HG03066 (cell line): ENCODE measurements at regions not wholly inside any gene's neighbourhood (a gene's known extent, or its start where the extent isn't known, plus 50 kb on each side); places are given as distances from the start of the nearest gene placed in this dataset.

Experiments
- ATAC-seq: cut with Tn5 transposase; IDR thresholded peaks from one replicate; pipeline ENCODE4 v1.9.1; 2021; ENCODE audit warnings: low read depth; ENCODE audit not compliant: unreplicated experiment

DNA sequence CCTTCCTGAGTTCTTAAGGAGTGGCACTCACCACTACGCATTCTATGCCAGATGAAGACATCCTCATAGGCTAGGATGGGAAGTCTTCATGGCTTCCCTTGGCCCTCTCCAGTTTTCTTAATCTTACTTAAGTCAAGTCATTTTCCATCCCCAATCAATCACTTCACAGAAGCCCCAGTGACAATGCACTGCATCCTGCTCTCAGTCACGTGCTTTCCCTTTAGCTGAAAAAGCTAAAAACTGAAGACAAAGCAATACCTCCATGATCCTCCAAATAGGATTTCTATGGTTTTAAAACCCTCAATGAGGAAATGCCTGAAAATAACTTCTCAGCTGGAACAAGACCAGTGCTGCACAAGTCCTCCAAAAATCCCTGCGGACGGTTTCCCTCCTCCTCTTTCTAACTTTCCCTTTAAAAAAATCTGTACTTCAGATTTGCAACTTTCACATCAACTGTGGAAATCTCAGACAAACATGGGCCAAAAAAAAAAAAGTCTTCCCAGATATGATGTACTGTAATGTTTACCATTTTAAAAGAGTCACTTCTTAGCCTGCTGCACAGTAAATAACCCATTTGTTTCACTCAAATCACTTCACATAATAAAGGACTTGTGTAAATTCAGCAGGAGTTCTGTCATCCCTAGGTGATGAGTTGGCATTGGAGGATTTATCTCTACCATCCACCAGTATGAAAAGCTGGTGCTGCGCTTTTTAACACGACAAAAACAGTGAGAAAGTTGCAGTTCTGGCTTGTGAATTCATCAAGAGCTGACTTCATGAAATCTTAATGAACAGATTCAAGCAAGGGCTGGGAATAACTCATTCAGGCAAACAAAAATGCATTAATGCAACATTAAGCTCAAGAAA is 590.0 kb upstream of the NOX3 start:
- ATAC-seq = no peak

DNA sequence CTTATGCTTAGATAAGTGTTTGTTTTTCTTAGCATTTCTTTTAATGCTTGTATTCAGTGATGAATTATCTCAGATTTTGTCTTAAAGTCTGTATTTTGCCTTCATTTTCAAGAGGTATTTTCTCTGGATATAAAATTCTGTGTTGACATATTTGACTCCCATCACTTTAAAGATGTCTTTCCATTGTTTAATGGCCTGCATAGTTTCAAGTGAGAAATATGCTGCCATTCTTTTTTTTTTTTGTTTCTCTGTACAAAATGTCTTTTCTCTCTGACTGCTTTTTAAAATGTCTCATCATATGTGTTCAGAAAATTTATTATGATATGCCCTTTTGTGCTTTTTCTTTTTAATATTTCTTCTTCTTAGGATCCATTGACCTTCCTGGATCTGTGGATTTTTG is 578.0 kb upstream of the NOX3 start:
- no peak for ATAC-seq

DNA sequence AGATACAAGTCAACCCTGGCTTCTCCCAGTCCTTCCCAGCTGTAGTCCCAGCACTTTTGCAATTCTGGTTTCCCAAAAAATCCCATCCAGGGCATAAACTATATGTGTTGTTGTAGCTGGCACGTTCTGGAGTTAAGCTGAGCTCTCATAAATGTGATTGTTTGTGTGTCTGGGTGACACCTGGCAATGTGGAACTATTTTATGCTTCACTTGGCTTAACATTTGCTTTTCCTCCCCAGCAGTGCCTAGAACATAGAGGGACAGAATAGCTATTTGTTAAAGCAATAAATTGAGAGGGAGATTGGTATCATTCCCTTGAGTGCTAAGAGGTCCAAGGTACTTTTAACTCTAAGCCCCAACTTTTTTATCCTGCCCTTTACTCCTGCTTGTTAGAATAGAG is 575.9 kb upstream of the NOX3 start:
- ATAC-seq = no peak

DNA sequence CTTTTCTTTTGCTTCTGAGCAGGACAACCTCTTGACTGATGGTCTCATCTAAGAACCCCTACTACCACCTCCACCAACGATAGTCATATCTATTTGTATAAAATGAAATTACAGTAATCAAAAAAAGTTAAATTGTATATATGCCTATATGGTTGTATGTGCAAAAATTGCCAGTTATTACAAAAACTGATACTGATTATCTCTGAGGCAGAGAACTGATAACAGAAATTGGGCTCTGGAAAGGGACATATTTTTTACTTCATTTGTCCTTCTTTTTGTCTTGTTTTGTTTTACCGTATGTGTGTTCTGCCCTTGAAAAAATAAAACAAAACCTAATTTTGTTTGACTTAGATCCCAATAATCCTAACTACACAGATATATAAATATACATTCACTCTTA is 574.4 kb upstream of the NOX3 start:
- no peak for ATAC-seq

DNA sequence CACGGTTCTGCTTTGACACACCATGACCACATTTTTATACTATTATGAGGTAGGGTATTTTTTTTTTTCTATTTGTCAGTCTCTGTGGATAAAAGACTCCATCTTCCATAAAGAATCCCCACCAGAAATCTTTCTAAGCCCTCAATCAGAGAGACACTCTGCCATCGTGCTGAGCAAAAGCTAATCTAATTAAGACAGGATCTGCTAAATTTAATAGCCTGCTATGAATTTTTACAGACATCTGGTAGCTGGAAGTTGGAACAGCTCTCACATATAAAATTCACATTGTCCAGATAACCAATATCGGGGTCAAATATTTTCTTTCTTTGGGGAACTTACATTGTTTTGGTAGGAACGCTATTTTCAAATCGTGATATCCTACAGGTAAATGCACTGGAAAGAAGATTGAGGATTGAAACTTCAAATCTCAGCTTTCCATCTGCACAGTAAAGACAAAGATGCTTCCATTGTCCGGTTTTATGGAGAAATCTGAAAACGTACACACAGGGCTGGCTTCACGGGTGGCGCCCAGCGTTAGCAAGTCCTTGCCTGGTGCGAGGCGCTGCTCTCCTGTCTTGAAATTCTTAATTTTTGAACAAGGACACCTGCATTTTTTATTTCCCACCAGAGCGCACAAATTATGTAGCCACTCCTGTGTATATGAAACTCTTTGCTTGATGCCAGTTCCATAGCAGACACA is 573.8 kb upstream of the NOX3 start:
- ATAC-seq = no peak

DNA sequence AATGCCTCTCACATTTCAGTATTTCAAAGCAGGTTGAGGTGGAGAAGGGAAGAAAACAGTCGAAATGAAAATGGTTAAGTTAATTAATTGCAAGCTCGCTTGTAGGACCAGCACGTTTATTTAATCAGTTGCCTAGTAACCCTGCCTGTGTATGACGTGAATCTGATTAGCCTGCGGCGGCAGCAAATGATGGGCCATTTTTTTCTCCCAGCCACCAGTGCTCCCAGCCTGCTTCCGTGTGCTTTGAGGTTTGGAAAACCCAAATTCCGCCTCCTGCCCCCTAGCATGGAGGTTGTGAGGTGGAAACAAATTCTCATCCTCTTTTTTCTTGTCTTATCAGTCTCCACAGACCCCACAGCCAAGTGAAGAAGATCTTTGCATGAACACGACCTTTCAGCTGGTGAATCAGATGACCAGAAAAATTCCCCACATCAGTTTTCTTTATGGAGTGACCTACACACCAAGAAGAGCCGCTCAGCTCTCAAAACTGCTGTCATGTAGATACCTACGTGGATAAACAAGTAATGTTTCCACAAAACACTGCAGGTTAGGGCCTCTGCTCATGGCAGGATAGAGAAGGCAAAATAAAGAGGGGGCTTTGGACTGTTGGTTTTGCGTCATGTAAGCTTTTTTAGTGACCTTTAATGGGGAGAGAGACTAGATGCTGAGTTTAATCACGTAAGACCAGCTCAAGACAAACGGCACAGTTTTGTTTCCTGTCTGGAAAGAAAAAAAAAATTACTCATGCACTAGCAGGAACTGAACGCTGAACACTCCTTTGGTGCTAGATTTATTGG is 572.9 kb upstream of the NOX3 start:
- ATAC-seq = no peak

DNA sequence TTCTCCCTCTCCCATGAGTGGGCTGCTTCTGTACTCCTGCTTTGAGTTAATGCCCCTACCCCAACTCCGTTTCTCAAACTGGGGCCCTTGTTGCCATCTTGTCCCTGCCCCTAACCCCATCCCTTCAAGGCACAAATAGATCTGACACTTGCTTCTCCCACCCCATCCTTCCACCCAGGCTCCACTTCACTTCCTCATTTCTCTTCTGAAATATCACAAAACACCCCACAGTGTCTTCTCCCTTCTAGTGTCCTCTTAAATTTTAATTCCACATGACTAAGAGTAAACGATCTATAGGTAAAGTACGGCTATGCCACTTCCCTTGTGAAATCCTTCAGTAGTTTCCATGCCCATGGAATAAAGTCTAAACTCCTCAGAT is 571.6 kb upstream of the NOX3 start:
- ATAC-seq = no peak

DNA sequence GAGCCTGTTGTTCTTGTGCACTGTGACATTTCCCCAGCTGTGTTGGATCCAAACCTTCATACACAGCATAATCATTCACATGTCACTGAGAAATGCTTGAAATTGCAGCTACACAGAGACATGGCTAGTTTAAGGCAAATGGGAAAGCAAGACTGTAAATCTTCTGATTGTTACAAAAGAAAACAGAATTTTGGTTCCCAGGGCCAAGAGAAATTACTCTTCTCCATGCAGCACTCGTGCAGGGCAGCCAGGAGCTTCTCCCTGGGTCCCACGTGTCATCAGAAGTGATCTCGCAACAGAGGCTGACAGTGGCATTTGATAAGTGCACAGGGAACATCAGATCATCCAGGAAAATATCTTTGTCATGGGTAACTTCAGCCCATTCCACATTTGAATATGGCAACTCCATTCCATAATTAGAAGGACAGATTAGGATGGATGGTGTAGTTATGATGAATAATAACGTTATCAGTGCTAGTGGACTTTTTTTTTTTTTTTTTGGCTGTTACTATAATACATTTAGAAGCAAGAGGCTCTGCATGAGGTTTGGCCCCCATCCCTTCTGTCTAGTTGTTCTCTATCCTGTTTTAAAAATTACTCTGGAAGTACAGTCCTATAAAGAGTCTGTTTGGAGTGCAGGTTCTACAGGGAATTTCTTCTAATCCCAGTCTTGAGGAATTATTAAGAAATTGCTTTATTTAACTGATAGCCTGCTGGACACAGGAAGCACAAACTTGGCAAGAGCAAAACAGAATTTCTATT is 571.0 kb upstream of the NOX3 start:
- no peak for ATAC-seq

DNA sequence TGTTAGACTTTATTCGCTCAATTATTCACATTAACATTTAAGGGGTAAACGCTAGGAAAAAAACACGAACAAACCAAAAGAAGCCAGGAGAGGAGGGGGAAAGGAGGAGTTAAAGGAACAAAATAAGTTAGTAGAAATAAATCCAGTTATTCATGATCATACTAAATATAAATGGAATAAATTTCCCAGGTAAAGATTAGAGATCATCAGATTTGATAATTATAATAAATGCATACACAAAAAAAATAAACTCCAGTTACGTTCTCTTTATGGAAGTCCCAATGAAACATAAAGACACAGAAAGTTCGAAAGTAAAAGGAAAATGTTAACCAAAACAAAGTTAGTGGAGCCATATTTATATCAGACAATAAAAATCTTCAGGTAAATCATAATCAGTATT is 568.7 kb upstream of the NOX3 start:
- no peak for ATAC-seq

DNA sequence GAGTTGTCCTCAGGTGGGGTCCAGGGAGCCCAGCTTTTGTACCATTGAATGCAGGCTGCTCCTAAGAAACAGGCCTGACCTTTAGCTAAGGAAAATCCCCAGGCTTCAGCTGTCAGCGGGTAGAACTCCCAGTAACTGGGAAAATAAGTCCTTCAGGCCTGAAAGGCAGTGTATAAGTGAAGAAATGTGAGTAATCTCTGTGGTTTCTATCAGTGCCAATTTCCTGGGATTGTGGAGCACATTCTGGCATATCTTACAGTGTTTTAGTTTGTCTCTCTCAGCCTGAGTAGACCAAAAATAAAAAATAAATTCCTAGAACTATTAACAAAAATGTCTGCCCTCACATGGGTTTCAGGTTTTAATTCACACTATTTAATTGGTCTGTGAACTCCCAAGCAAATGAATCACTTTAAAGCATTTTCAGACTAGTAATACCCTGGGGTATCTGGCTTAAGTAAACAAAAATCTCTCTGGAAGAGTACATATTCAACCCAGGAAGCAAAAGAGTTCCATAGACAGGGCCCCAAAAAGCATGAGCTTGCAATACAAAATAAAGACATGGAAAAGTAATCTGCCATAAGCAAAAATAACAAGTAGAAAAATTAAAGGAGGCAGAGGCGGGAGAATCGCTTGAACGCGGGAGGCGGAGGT is 566.2 kb upstream of the NOX3 start:
- no peak for ATAC-seq

DNA sequence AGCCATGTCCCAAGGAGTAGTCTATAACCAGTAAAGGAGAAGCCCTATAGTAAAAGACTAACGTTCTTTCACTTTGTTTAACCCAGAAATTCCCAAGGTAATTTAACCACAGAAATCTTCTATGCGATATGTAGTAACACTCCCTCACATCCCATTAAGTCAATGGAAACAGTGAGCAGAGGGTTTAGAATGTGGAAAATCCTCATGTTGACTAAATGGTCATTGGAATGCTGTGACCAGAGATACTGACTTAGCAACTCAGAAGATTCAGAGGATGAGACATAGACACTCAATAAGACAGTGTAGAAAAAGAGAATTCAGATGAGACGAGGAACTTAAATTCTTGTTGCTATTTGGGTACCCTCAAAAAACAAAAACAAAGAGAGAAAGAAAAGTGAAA is 562.2 kb upstream of the NOX3 start:
- ATAC-seq = no peak

DNA sequence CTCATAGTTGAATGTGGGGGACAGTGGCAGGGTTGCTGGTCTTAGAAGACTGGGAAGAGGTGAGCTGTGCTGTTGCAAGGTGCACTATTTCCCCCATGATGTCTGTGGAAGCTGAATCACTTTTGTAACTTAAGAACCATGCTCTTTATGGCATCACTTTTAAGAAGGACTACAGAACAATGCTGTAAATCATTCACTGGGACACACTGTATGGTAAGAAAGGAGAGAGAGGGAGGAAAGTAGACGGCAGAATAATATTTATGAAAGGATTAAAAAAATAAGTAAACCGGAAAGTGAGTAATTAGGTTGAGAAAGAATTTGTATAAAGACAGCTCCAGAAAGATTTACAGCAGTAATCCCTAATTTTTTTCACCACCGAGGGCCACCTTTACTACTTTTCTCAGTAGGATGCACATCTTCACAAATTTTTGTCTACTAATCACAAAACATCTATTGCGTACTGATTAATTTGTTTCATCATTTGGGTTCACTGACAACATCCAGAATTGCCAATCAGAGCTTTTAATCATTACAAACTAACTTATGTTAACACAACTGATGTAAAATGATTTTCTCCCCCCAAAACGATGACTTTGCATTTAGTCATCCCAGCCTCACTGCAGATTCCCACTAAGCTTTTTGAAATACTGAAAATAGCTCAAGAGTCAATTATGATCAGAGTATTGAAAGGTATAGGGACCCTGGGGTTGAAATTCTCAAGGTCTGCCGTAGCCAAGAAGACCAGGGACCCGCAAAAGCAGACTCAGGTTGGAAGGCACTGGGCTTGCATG is 560.7 kb upstream of the NOX3 start:
- ATAC-seq = no peak

DNA sequence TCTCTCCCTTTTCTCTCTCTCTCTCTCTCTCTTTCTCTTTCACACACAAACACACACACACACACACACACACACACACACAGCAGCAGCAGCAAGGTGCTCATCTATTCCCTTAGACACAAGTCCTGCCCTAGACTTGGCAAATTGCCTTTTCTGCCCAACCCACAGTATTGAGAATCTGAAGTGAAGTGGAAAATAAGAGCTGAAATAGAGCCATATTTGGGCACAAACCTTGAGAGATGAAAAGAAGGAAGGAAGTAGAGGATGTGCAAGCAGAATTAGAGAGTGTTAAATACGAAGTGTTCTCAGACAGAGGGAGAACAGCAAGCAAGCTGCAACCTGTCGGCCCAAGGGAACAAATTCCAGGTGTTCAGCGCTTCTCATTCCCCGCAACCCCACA is 557.5 kb upstream of the NOX3 start:
- ATAC-seq = no peak

DNA sequence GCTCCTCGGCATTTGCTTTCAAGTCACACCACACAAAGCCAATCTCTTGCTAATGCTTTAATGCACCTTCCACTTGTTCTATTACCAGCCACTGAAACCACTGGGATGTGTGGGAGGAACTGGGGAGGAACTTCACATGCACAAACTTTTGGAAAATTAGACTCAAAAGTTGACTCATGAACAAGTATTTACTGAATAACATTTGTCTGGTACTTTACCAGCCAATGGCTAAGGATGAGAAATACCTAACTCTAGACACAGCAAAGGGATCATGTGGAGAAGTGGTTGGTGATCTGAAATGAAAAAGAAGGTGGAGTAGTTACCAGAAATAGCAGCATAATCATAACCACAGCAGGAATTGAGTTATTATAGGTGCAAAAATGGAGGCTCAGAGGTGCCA is 554.0 kb upstream of the NOX3 start:
- ATAC-seq = no peak

DNA sequence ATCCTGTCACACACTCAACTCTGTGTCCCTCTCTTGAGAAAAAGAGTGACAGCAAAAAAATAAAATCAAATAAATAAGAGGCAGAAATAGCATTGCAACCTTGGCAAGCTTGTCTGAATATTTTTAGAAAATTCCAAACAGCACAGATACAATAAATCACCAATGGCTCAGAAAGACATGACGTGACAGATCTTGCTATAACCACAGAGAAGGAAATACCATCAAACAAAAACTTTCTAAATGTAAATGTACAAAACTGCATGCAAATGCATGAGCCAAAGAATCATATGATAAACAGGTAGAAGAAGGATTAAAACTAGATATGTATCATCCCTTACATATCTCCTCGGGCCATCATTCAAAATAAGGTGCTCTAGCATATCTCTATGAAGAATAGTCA is 549.2 kb upstream of the NOX3 start:
- ATAC-seq = no peak

DNA sequence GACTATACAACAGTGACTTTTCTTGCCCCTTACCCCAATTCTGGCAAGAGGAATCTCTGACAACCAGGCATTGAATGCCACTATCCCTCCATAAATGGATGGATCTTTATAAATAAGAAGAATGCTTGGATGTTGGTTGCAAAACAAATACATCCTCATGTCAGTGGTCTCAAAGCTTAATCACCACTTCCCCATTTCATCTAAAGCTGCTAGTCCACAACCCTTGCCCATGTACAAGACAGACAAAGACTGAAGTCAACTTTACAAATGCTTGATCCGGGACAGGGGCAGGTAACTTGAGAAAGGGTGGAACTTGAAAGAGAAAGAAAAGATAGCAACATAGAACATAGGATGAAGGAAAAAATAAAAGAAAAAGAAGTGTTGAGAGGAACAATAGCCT is 540.5 kb upstream of the NOX3 start:
- no peak for ATAC-seq

DNA sequence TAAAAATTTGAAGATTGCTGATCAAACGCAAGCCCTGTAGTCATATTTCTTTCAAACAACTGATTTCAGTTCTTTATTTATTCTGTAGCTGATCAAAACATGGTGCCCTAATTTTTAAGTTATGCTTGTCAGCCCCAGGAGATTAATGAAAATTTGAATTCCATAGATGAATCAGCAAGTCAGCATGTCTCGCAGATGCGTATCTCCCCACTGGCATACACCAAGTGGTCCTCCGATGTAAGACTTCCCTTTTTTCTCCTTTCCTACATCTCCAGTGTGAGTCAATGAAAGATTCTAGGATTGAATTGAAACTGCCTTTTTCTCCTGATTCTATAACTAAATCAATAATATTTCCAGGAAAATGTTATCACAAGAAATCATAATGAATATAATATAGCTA is 539.6 kb upstream of the NOX3 start:
- no peak for ATAC-seq

DNA sequence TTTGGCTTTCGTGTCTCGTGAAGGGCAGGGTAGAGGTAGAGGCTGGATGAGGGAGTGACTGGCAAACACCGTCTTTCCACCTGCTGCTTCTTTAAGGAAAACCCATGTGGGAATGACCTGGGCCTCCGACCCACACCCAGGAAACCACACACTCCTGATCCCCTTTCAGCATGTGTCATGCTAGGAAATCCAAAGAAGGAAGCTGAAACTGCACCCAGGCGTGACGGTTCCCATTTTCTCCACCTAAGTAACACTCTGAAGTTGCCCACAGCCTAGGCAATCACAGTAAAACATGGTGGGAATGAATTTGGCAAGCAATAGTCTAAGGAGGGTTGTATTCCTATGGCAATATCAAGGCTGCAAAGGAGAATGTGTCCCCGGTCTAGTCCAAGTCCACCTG is 538.4 kb upstream of the NOX3 start:
- ATAC-seq = no peak

DNA sequence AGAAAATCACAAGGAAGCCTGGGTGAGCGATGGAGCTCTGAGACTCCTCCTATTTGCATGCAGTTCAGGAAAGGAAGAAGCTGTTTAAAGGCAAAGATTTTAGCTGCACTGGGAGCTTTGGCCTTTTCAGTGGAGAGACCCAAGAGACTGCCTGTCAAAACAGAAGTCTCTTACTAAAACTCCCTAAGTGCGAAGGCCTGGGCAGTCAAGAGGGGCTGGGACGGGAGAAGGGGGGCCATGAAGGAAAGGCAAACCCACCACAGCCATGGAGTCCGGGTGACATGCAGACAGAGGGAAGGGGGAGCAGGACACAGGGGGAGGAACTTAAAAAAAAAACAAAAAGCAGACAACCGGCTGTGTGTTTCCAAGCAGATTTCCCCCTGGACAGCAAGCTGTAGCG is 537.6 kb upstream of the NOX3 start:
- ATAC-seq = no peak
